Spleen (tissue), 11 donors: ENCODE measurements at regions not wholly inside any gene's neighbourhood (a gene's known extent, or its start where the extent isn't known, plus 50 kb on each side); places are given as distances from the start of the nearest gene placed in this dataset.

Experiments used
- DNase-seq: peaks from one replicate; pipeline ENCODE4 v3.0.0-alpha.2; 2020
- H3K27ac ChIP-seq, 8 donors: fragments of 200-600 bp; sonication (generic) in 7 of 8; 1 replicate in 4 of 8; 2 replicates in 4 of 8; pipeline versions ENCODE4 v1.5.0 to v1.8.0; 2016 to 2021; ENCODE audit warnings: inconsistent platforms in 4 of 8, mild to moderate bottlenecking in 4 of 8, moderate library complexity in 1 of 8
- H3K27me3 ChIP-seq, 7 donors: fragments of 200-600 bp; sonication (generic) in 6 of 7; replicated peaks in 1 of 7; 1 replicate in 4 of 7; 2 replicates in 3 of 7; pipeline versions ENCODE4 v1.5.0 to v1.8.0; 2016 to 2021; ENCODE audit warnings: inconsistent platforms in 3 of 7, mild to moderate bottlenecking in 1 of 7
- H3K36me3 ChIP-seq, 6 donors: fragments of 200-600 bp; sonication (generic) in 5 of 6; 1 replicate in 4 of 6; 2 replicates in 2 of 6; pipeline versions ENCODE4 v1.5.0 to v1.8.0; 2016 to 2021; ENCODE audit warnings: inconsistent platforms in 2 of 6
- H3K4me1 ChIP-seq, 6 donors: fragments of 200-600 bp; sonication (generic) in 5 of 6; 1 replicate in 3 of 6; 2 replicates in 3 of 6; pipeline versions ENCODE4 v1.5.0 to v1.8.0; 2016 to 2021; ENCODE audit warnings: inconsistent platforms in 3 of 6
- H3K4me3 ChIP-seq, 8 donors: fragments of 200-600 bp; sonication (generic) in 7 of 8; 1 replicate in 4 of 8; 2 replicates in 4 of 8; pipeline versions ENCODE4 v1.5.0 to v1.8.0; 2016 to 2021; ENCODE audit warnings: inconsistent platforms in 4 of 8, mild to moderate bottlenecking in 4 of 8, moderate library complexity in 2 of 8
- H3K9me3 ChIP-seq, 8 donors: fragments of 200-600 bp; sonication (generic) in 7 of 8; 1 replicate in 4 of 8; 2 replicates in 4 of 8; pipeline versions ENCODE4 v1.5.0 to v1.8.0; 2016 to 2021; ENCODE audit warnings: inconsistent platforms in 4 of 8
- CTCF ChIP-seq, 11 experiments: fragments of 200-600 bp in 7 of 11; fragments of 450-650 bp in 4 of 11; sonication (generic) in 4 of 11; IDR thresholded peaks in 8 of 11; conservative IDR thresholded peaks in 3 of 11; 1 replicate in 7 of 11; 2 replicates in 4 of 11; pipeline versions ENCODE4 v1.4.0 to v1.8.0; 2016 to 2021; ENCODE audit warnings: antibody characterized with exemption in 11 of 11, inconsistent platforms in 4 of 11, mild to moderate bottlenecking in 1 of 11
- POLR2A ChIP-seq, 3 donors: fragments of 450-650 bp; IDR thresholded peaks; one replicate each; pipeline ENCODE4 v1.5.1; 2017; ENCODE audit warnings: antibody characterized with exemption in 3 of 3, mild to moderate bottlenecking in 1 of 3
- POLR2AphosphoS5 ChIP-seq, 3 donors: sonication (generic); formaldehyde crosslinking; IDR thresholded peaks; one replicate each; pipeline ENCODE4 v1.5.1; 2017; ENCODE audit warnings: antibody characterized with exemption in 3 of 3
- WGBS, 5 donors: extraction: QIAGEN DNeasy Blood & Tissue Kit in 3 of 5; methylation state at CpG; one replicate each; pipeline versions ENCODE4 v1.1.5 to v1.1.7; 2013 to 2018; 5-methylcytosine and 5-hydroxymethylcytosine counted together
- intact Hi-C: fragments of 100-400 bp; cut with DNase I; formaldehyde crosslinking; loops from one replicate; pipeline ENCODE4 v1.15.0; 2023; ENCODE audit warnings: low total_unique reads
- donor health status: healthy with polysubstance abuse.
- donor health status: DM: no; HTN: no; CAD: no; lungs with moderate emphysema.
- donor health status: DM: no; HTN: no; CAD: no.
- donor health status: Bipolar disorder and iron deficiency.
- donor health status: healthy.
- donor health status: DM: no; HTN: no; CAD: no.
- donor health status: DM: yes; HTN: yes; CAD: no.

- H3K27ac ChIP-seq: peak overlapping the region in 4 of 8 donors; percentile 3 to 32 (median 24)
- no peaks in the 10 kb centered on the region for H3K9me3 ChIP-seq
- TF ChIP-seq POLR2AphosphoS5 (IDR thresholded peaks at IDR 0.05): no peak
- TF ChIP-seq POLR2A (IDR thresholded peaks at IDR 0.05): no peak
- no peak for TF ChIP-seq CTCF (IDR thresholded peaks at IDR 0.05 in 8 of 11, conservative IDR thresholded peaks at IDR 0.05 in 3 of 11)
- intact Hi-C loops: no loop called here
- H3K27me3 ChIP-seq: no peaks in the 10 kb centered on the region
- H3K4me1 ChIP-seq: no peaks in the 10 kb centered on the region
- H3K4me3 ChIP-seq: no peak overlapping the region
- H3K36me3 ChIP-seq: no peaks in the 10 kb centered on the region
- DNase-seq: no peak
- 57 to 84% (median 73%) methylated on average over 2 of the region's 2 CpGs for WGBS, 5 donors
Measured at GRCh38 chr2:234823877-234824376, 127.9 kb upstream of the SH3BP4 start.

- Histone ChIP-seq H3K36me3 (no peaks in the 10 kb centered on the region), H3K9me3 (no peaks in the 10 kb centered on the region), H3K4me3 (no peak overlapping the region), H3K27ac (peak overlapping the region in 5 of 8 donors; percentile 3 to 32 (median 17)), H3K4me1 (no peaks in the 10 kb centered on the region), H3K27me3 (no peaks in the 10 kb centered on the region)
- WGBS, 5 donors: 77 to 87% (median 81%) methylated on average over 7 of the region's 7 CpGs
- TF ChIP-seq POLR2A (IDR thresholded peaks at IDR 0.05) (no peak), CTCF (IDR thresholded peaks at IDR 0.05 in 8 of 11, conservative IDR thresholded peaks at IDR 0.05 in 3 of 11) (no peak), POLR2AphosphoS5 (IDR thresholded peaks at IDR 0.05) (no peak)
- intact Hi-C loops: no loop called here
- DNase-seq: no peak
Measured at GRCh38 chr2:234823196-234823876, 128.5 kb upstream of the SH3BP4 start.

GRCh38 chr2:234821946-234822475, 129.8 kb upstream of the SH3BP4 start:
- no peak for TF ChIP-seq POLR2AphosphoS5 (IDR thresholded peaks at IDR 0.05)
- no peak for TF ChIP-seq POLR2A (IDR thresholded peaks at IDR 0.05)
- TF ChIP-seq CTCF (IDR thresholded peaks at IDR 0.05 in 8 of 11, conservative IDR thresholded peaks at IDR 0.05 in 3 of 11): no peak
- intact Hi-C loops: no loop called here
- 91 to 100% (median 94%) methylated on average over 1 of the region's 1 CpG for WGBS, 5 donors
- no peak for DNase-seq
- no peaks in the 10 kb centered on the region for H3K9me3 ChIP-seq
- H3K36me3 ChIP-seq: no peaks in the 10 kb centered on the region
- H3K4me3 ChIP-seq: no peak overlapping the region
- H3K27me3 ChIP-seq: peaks cover 0 to under 1% (median 0%) of the 10 kb centered on the region in 7 donors
- H3K27ac ChIP-seq: no peak overlapping the region
- peaks cover 0 to under 1% (median 0%) of the 10 kb centered on the region in 6 donors for H3K4me1 ChIP-seq

GRCh38 chr2:234818937-234819336, 132.9 kb upstream of the SH3BP4 start:
- intact Hi-C loops: no loop called here
- WGBS, 5 donors: 69 to 94% (median 91%) methylated on average over 3 of the region's 3 CpGs
- TF ChIP-seq POLR2A (IDR thresholded peaks at IDR 0.05) (no peak), CTCF (IDR thresholded peaks at IDR 0.05 in 8 of 11, conservative IDR thresholded peaks at IDR 0.05 in 3 of 11) (no peak), POLR2AphosphoS5 (IDR thresholded peaks at IDR 0.05) (no peak)

More at GRCh38 chr2:234818937-234819336, 132.9 kb upstream of the SH3BP4 start:
- no peak for DNase-seq
- H3K36me3 ChIP-seq: no peaks in the 10 kb centered on the region
- H3K4me1 ChIP-seq: peaks cover 0 to 5% (median 0%) of the 10 kb centered on the region in 6 donors
- no peak overlapping the region for H3K4me3 ChIP-seq
- H3K27ac ChIP-seq: no peak overlapping the region
- H3K27me3 ChIP-seq: peaks cover 0 to 20% (median 0%) of the 10 kb centered on the region in 7 donors
- no peaks in the 10 kb centered on the region for H3K9me3 ChIP-seq
